SU-DHL-6 (cell line): ENCODE measurements at regions not wholly inside any gene's neighbourhood (a gene's known extent, or its start where the extent isn't known, plus 50 kb on each side); places are given as distances from the start of the nearest gene placed in this dataset.

Experiments
- EZH2phosphoT487 ChIP-seq: fragments of 200-600 bp; sonication (generic), shearing (Covaris generic); conservative IDR thresholded peaks from 2 replicates; pipeline ENCODE4 v1.6.1; 2018; ENCODE audit warnings: mild to moderate bottlenecking, antibody characterized with exemption, low read length, moderate library complexity, mixed read lengths
- TF ChIP-seq, protein P1 (sequence below): fragments of 200-600 bp; sonication (generic); IDR thresholded peaks from one replicate; pipeline ENCODE4 v1.5.1; 2017; ENCODE audit warnings: antibody characterized with exemption, mild to moderate bottlenecking, low read length, moderate library complexity; ENCODE audit not compliant: insufficient read depth, poor library complexity, severe bottlenecking

DNA sequence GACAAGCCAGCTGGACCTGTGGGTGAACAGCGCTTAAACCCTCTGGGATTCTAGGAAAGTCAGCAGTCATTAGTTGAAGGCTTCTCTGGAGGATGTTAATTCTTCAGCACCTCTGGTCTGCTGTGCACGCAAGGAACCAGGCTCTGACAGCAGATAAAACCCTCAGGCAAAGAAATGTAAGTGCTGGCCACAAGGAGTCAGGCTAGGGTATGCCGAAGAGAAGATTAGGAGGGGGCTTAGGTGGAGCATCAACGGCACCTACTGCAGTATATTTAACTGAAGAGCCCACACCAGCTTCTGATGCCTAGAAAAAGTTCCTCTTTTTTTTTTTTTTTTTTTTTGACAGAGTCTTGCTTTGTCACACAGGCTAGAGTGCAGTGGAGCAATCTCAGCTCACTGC is 304.2 kb upstream of the MC4R start:
- TF ChIP-seq, protein P1, sequence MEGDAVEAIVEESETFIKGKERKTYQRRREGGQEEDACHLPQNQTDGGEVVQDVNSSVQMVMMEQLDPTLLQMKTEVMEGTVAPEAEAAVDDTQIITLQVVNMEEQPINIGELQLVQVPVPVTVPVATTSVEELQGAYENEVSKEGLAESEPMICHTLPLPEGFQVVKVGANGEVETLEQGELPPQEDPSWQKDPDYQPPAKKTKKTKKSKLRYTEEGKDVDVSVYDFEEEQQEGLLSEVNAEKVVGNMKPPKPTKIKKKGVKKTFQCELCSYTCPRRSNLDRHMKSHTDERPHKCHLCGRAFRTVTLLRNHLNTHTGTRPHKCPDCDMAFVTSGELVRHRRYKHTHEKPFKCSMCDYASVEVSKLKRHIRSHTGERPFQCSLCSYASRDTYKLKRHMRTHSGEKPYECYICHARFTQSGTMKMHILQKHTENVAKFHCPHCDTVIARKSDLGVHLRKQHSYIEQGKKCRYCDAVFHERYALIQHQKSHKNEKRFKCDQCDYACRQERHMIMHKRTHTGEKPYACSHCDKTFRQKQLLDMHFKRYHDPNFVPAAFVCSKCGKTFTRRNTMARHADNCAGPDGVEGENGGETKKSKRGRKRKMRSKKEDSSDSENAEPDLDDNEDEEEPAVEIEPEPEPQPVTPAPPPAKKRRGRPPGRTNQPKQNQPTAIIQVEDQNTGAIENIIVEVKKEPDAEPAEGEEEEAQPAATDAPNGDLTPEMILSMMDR = no peak
- no peak for TF ChIP-seq EZH2phosphoT487
